ENCODE measurements at regions not wholly inside any gene's neighbourhood (a gene's known extent, or its start where the extent isn't known, plus 50 kb on each side); places are given as distances from the start of the nearest gene placed in this dataset.
A peak's percentile ranks its signal among the peaks of the same experiment; 100 is the strongest.
"Not testable (repeated sequence)": the region's sequence is repeated elsewhere in the genome, so short reads cannot be mapped to it uniquely, and the experiment has no call there.

GRCh38 chr15:24835301-24835700 is 119.5 kb upstream of the SNRPN start:
- DNase-seq, result no peak

- DNase-seq, result peak in 35 of 56 donors; percentile 2 to 71 (median 27)
These were observed 106.7 kb upstream of the SNRPN start for GRCh38 chr15:24848050-24848449.

GRCh38 chr15:24856397-24857390 is 98.1 kb upstream of the SNRPN start:
- DNase-seq, result peak in 37 of 56 donors; percentile 3 to 77 (median 33)

GRCh38 chr15:24857763-24858162 is 97.0 kb upstream of the SNRPN start:
- DNase-seq, result no peak

GRCh38 chr15:24858183-24858582 is 96.6 kb upstream of the SNRPN start:
- DNase-seq, result not testable (repeated sequence)

GRCh38 chr15:24858737-24859601 is 95.8 kb upstream of the SNRPN start:
- no peak for DNase-seq

GRCh38 chr15:24861014-24861690 is 93.6 kb upstream of the SNRPN start:
- no peak for DNase-seq

- DNase-seq, result no peak
These were observed 91.9 kb upstream of the SNRPN start for GRCh38 chr15:24862726-24863521.

- DNase-seq, result no peak
These were observed 89.5 kb upstream of the SNRPN start for GRCh38 chr15:24865303-24865702.

GRCh38 chr15:24877174-24877573 is 77.6 kb upstream of the SNRPN start:
- DNase-seq, result no peak

- peak in 41 of 56 donors; percentile 2 to 71 (median 28) for DNase-seq
These were observed 76.6 kb upstream of the SNRPN start for GRCh38 chr15:24878153-24878552.

- DNase-seq, result no peak
These were observed 75.3 kb upstream of the SNRPN start for GRCh38 chr15:24879492-24879891.

GRCh38 chr15:24880663-24881062 is 74.1 kb upstream of the SNRPN start:
- no peak for DNase-seq

GRCh38 chr15:24886538-24886937 is 68.2 kb upstream of the SNRPN start:
- DNase-seq, result no peak

- no peak for DNase-seq
These were observed 56.0 kb upstream of the SNRPN start for GRCh38 chr15:24898715-24899272.

GRCh38 chr15:24899367-24899766 is 55.4 kb upstream of the SNRPN start:
- DNase-seq, result no peak

GRCh38 chr15:24899795-24900194 is 55.0 kb upstream of the SNRPN start:
- DNase-seq, result no peak

GRCh38 chr15:24901409-24901808 is 53.4 kb upstream of the SNRPN start:
- no peak for DNase-seq

Data from amygdala (tissue), 56 donors.